HFFc6 (cell line): ENCODE measurements at regions not wholly inside any gene's neighbourhood (a gene's known extent, or its start where the extent isn't known, plus 50 kb on each side); places are given as distances from the start of the nearest gene placed in this dataset.

Source experiments
- DNase-seq: peaks from one replicate; pipeline ENCODE4 v3.0.0-alpha.2; 2018
- H3K27ac Mint-ChIP-seq: 2 replicates; pipeline ENCODE4 v1.8.0; 2020; ENCODE audit warnings: mild to moderate bottlenecking, mixed read lengths
- H3K27me3 Mint-ChIP-seq: 2 replicates; pipeline ENCODE4 v1.8.0; 2021; ENCODE audit warnings: mild to moderate bottlenecking, moderate library complexity, mixed read lengths; ENCODE audit not compliant: insufficient read depth
- H3K36me3 Mint-ChIP-seq: 2 replicates; pipeline ENCODE4 v1.8.0; 2021; ENCODE audit warnings: low read depth, mixed read lengths
- H3K4me1 Mint-ChIP-seq: 2 replicates; pipeline ENCODE4 v1.8.0; 2020; ENCODE audit warnings: low read depth, mixed read lengths
- H3K4me3 Mint-ChIP-seq: 2 replicates; pipeline ENCODE4 v1.8.0; 2020; ENCODE audit warnings: mild to moderate bottlenecking, moderate library complexity, mixed read lengths
- H3K9me3 Mint-ChIP-seq: 2 replicates; pipeline ENCODE4 v1.8.0; 2020; ENCODE audit warnings: mild to moderate bottlenecking, mixed read lengths
- CTCF ChIP-seq: fragments of 200-600 bp; sonication (generic); IDR thresholded peaks from 2 replicates; pipeline ENCODE4 v1.5.0; 2021; ENCODE audit warnings: antibody characterized with exemption, mild to moderate bottlenecking

DNA sequence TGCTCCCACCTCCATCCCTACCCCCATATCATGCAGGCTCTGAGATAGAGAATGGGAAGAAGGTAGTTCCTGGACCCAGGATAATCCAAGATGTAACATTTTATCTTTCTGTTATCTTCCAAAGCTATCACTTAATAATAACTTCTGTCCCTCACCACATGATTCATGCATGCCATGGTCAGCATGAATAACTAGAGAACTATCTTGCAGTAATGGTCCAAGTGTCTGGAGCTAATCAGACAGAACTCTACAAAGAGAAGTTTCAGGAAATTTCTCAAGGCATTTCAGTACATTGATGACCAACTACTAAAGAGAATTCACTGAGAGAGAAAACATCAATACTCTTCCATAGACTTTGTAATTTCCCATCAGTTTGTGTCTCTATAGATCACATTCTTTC lies 1469.7 kb upstream of the PIK3C3 start:
- Mint-ChIP-seq H3K9me3 (peaks cover 27% of the 10 kb centered on the region), H3K27ac (no peak overlapping the region), H3K4me3 (no peak overlapping the region), H3K36me3 (no peaks in the 10 kb centered on the region), H3K4me1 (no peaks in the 10 kb centered on the region), H3K27me3 (no peaks in the 10 kb centered on the region)
- no peak for TF ChIP-seq CTCF
- peak; percentile 10 for DNase-seq

DNA sequence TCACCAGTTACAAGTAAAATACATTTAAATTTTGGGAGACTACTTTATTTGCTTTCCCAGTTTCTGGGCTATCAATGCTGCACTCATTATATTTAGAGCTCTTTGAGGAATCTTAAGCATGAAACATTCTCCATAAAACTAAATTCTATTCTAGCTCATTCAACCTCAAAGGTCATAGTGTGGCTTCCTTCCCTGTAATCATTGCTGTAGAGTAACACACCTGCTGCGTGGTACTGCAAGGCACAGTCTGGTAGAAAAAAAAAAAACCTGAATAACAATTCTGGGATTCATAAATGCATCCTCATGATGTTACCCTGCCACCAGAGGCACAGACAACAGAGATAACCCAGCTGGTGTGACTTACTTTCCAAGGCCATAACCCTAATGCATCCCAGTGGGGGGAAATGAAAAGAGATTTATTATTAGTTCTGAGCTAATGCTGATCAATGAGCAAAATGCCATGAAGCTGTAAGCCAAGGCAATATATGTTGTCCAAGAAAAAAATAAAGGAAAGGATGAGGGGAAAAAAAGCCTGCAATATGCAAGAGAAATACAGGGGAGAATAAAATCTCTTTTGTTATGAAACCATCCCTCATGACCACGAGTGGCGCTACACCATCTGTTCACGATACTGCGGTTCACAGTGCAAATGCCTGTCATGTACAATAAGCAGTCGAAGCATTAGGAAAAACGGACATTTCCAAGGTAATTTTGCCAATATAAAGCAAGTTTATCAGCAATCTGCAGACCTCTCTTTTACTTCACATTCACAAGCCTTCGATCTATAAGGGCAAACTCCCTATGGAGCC lies 1481.6 kb upstream of the PIK3C3 start:
- peaks cover 22% of the 10 kb centered on the region for H3K9me3 Mint-ChIP-seq
- no peak overlapping the region for H3K27ac Mint-ChIP-seq
- H3K4me3 Mint-ChIP-seq = no peak overlapping the region
- TF ChIP-seq CTCF = no peak
- H3K36me3 Mint-ChIP-seq = peaks cover 4% of the 10 kb centered on the region; the same call in 1 of the 2 replicates
- H3K4me1 Mint-ChIP-seq = no peaks in the 10 kb centered on the region
- DNase-seq = no peak
- peaks cover 2% of the 10 kb centered on the region; the same call in 1 of the 2 replicates for H3K27me3 Mint-ChIP-seq

- Mint-ChIP-seq H3K9me3 (peaks cover 26% of the 10 kb centered on the region), H3K27ac (no peak overlapping the region), H3K36me3 (no peaks in the 10 kb centered on the region), H3K4me1 (no peaks in the 10 kb centered on the region), H3K4me3 (no peak overlapping the region), H3K27me3 (peaks cover 2% of the 10 kb centered on the region; the same call in 1 of the 2 replicates)
- TF ChIP-seq CTCF = no peak
- no peak for DNase-seq
Observed at GRCh38 chr18:40470723-40471122, 1484.3 kb upstream of the PIK3C3 start.

- Mint-ChIP-seq H3K4me3 (no peak overlapping the region), H3K4me1 (no peaks in the 10 kb centered on the region), H3K36me3 (no peaks in the 10 kb centered on the region), H3K27me3 (peaks cover 2% of the 10 kb centered on the region; the same call in 1 of the 2 replicates), H3K27ac (no peak overlapping the region), H3K9me3 (peaks cover 30% of the 10 kb centered on the region)
- TF ChIP-seq CTCF = no peak
- no peak for DNase-seq
Observed at GRCh38 chr18:40469851-40470250, 1485.2 kb upstream of the PIK3C3 start.

- Mint-ChIP-seq H3K27me3 (peaks cover 2% of the 10 kb centered on the region; the same call in 1 of the 2 replicates), H3K9me3 (peaks cover 30% of the 10 kb centered on the region), H3K27ac (no peak overlapping the region), H3K36me3 (no peaks in the 10 kb centered on the region), H3K4me1 (no peaks in the 10 kb centered on the region), H3K4me3 (no peak overlapping the region)
- no peak for TF ChIP-seq CTCF
- DNase-seq = no peak
Observed at GRCh38 chr18:40469316-40469715, 1485.7 kb upstream of the PIK3C3 start.
